Uterus (tissue), 3 donors: ENCODE measurements at regions not wholly inside any gene's neighbourhood (a gene's known extent, or its start where the extent isn't known, plus 50 kb on each side); places are given as distances from the start of the nearest gene placed in this dataset.

Source experiments
- DNase-seq, 2 donors: peaks; one replicate each; pipeline ENCODE4 v3.0.0-alpha.2; 2019 to 2020
- H3K27ac ChIP-seq, 2 donors: fragments of 200-600 bp; sonication (generic); 1 replicate in 1 of 2; 2 replicates in 1 of 2; pipeline ENCODE4 v1.5.1; 2016 to 2018
- H3K27me3 ChIP-seq, 2 donors: fragments of 200-600 bp; sonication (generic); one replicate each; pipeline ENCODE4 v1.5.1; 2018 to 2019; ENCODE audit warnings: control low read depth in 1 of 2
- H3K36me3 ChIP-seq, 2 donors: fragments of 200-600 bp; sonication (generic); one replicate each; pipeline ENCODE4 v1.5.1; 2019; ENCODE audit warnings: control low read depth in 1 of 2
- H3K4me1 ChIP-seq, 2 donors: fragments of 200-600 bp; sonication (generic); one replicate each; pipeline ENCODE4 v1.5.1; 2018 to 2019; ENCODE audit warnings: control low read depth in 1 of 2
- H3K4me3 ChIP-seq, 2 donors: fragments of 200-600 bp; sonication (generic); 1 replicate in 1 of 2; 2 replicates in 1 of 2; pipeline ENCODE4 v1.5.1; 2018 to 2019; ENCODE audit warnings: mild to moderate bottlenecking in 1 of 2
- H3K9me3 ChIP-seq, 2 donors: fragments of 200-600 bp; sonication (generic); one replicate each; pipeline ENCODE4 v1.5.1; 2019; ENCODE audit warnings: control low read depth in 1 of 2
- CTCF ChIP-seq, 4 experiments: fragments of 200-600 bp in 2 of 4; fragments of 450-650 bp in 2 of 4; sonication (generic) in 2 of 4; IDR thresholded peaks; one replicate each; pipeline ENCODE4 v1.5.1; 2016 to 2019; ENCODE audit warnings: antibody characterized with exemption in 4 of 4, mild to moderate bottlenecking in 2 of 4, moderate library complexity in 1 of 4
- POLR2A ChIP-seq, 2 donors: fragments of 450-650 bp; IDR thresholded peaks; one replicate each; pipeline ENCODE4 v1.6.1; 2016; ENCODE audit warnings: antibody characterized with exemption in 2 of 2, mild to moderate bottlenecking in 1 of 2, moderate library complexity in 1 of 2
- intact Hi-C: fragments of 100-400 bp; cut with DNase I; formaldehyde crosslinking; loops from one replicate; pipeline ENCODE4 v1.15.1; 2023; ENCODE audit warnings: low total_unique reads
- donor health status: DM: yes; HTN: yes; CAD: no.

- intact Hi-C loops = no loop called here
- DNase-seq = no peak
These were observed 101.9 kb upstream of the SFRP2 start for GRCh38 chr4:153890761-153891160.

GRCh38 chr4:153887217-153887616 lies 98.3 kb upstream of the SFRP2 start:
- Histone ChIP-seq H3K27ac (no peak overlapping the region), H3K4me1 (no peaks in the 10 kb centered on the region), H3K36me3 (no peaks in the 10 kb centered on the region), H3K27me3 (no peaks in the 10 kb centered on the region), H3K4me3 (no peak overlapping the region), H3K9me3 (no peaks in the 10 kb centered on the region)
- TF ChIP-seq CTCF (IDR thresholded peaks at IDR 0.05) (no peak), POLR2A (IDR thresholded peaks at IDR 0.05) (no peak)
- intact Hi-C loops = no loop called here
- DNase-seq = no peak

More at GRCh38 chr4:153890761-153891160, 101.9 kb upstream of the SFRP2 start:
- no peak for TF ChIP-seq POLR2A (IDR thresholded peaks at IDR 0.05)
- TF ChIP-seq CTCF (IDR thresholded peaks at IDR 0.05) = no peak
- Histone ChIP-seq H3K9me3 (no peaks in the 10 kb centered on the region), H3K27me3 (no peaks in the 10 kb centered on the region), H3K36me3 (no peaks in the 10 kb centered on the region), H3K4me1 (no peaks in the 10 kb centered on the region), H3K4me3 (no peak overlapping the region), H3K27ac (no peak overlapping the region)

GRCh38 chr4:153884325-153884724 lies 95.4 kb upstream of the SFRP2 start:
- Histone ChIP-seq H3K27me3 (no peaks in the 10 kb centered on the region), H3K36me3 (no peaks in the 10 kb centered on the region), H3K9me3 (no peaks in the 10 kb centered on the region), H3K4me3 (no peak overlapping the region), H3K27ac (no peak overlapping the region), H3K4me1 (no peaks in the 10 kb centered on the region)
- no peak for DNase-seq
- intact Hi-C loops = no loop called here
- TF ChIP-seq POLR2A (IDR thresholded peaks at IDR 0.05) (no peak), CTCF (IDR thresholded peaks at IDR 0.05) (no peak)

- no peak for TF ChIP-seq CTCF (IDR thresholded peaks at IDR 0.05)
- no peak for TF ChIP-seq POLR2A (IDR thresholded peaks at IDR 0.05)
- no peaks in the 10 kb centered on the region for H3K27me3 ChIP-seq
- H3K36me3 ChIP-seq = no peaks in the 10 kb centered on the region
- H3K9me3 ChIP-seq = no peaks in the 10 kb centered on the region
- H3K4me1 ChIP-seq = no peaks in the 10 kb centered on the region
- intact Hi-C loops = no loop called here
- H3K4me3 ChIP-seq = no peak overlapping the region
- DNase-seq = no peak
- no peak overlapping the region for H3K27ac ChIP-seq
These were observed 92.1 kb upstream of the SFRP2 start for GRCh38 chr4:153880983-153881382.

- H3K4me1 ChIP-seq = no peaks in the 10 kb centered on the region
These were observed 89.0 kb upstream of the SFRP2 start for GRCh38 chr4:153877898-153878297.

More at GRCh38 chr4:153877898-153878297, 89.0 kb upstream of the SFRP2 start:
- no peak for TF ChIP-seq CTCF (IDR thresholded peaks at IDR 0.05)
- no peak for TF ChIP-seq POLR2A (IDR thresholded peaks at IDR 0.05)
- intact Hi-C loops = no loop called here
- DNase-seq = no peak
- no peak overlapping the region for H3K27ac ChIP-seq
- no peak overlapping the region for H3K4me3 ChIP-seq
- H3K36me3 ChIP-seq = no peaks in the 10 kb centered on the region
- H3K9me3 ChIP-seq = no peaks in the 10 kb centered on the region
- no peaks in the 10 kb centered on the region for H3K27me3 ChIP-seq
